SKM-1 treated with dmso at 0.1 percent for 144 hours (cell line): ENCODE measurements at regions not wholly inside any gene's neighbourhood (a gene's known extent, or its start where the extent isn't known, plus 50 kb on each side); places are given as distances from the start of the nearest gene placed in this dataset.
A peak's percentile ranks its signal among the peaks of the same experiment; 100 is the strongest.
"Not testable (repeated sequence)": the region's sequence is repeated elsewhere in the genome, so short reads cannot be mapped to it uniquely, and the experiment has no call there.

Experiments used
- DNase-seq: peaks from one replicate; lab custom pipeline; 2025; ENCODE audit not compliant: unreplicated experiment; lab: John Stamatoyannopoulos, UW

- no peak for DNase-seq
These were observed 57.2 kb downstream of the BMP15 start for GRCh38 chrX:50967736-50968135.

GRCh38 chrX:50968871-50969635 lies 58.5 kb downstream of the BMP15 start:
- DNase-seq, result not testable (repeated sequence)

- no peak for DNase-seq
These were observed 60.9 kb downstream of the BMP15 start for GRCh38 chrX:50971395-50971794.

GRCh38 chrX:50973199-50973598 lies 62.7 kb downstream of the BMP15 start:
- DNase-seq, result peak; percentile 1

GRCh38 chrX:50978920-50979682 lies 68.6 kb downstream of the BMP15 start:
- no peak for DNase-seq

- no peak for DNase-seq
These were observed 69.7 kb downstream of the BMP15 start for GRCh38 chrX:50980251-50980650.

GRCh38 chrX:50988649-50989048 lies 78.1 kb downstream of the BMP15 start:
- no peak for DNase-seq

GRCh38 chrX:50996930-50997329 lies 86.4 kb downstream of the BMP15 start:
- DNase-seq, result no peak

- not testable (repeated sequence) for DNase-seq
These were observed 89.8 kb downstream of the BMP15 start for GRCh38 chrX:51000384-51000783.

GRCh38 chrX:51001733-51002632 lies 91.4 kb downstream of the BMP15 start:
- not testable (repeated sequence) for DNase-seq

GRCh38 chrX:51006064-51006463 lies 95.5 kb downstream of the BMP15 start:
- DNase-seq, result no peak

- DNase-seq, result no peak
These were observed 113.7 kb downstream of the BMP15 start for GRCh38 chrX:51024106-51024696.

- no peak for DNase-seq
These were observed 116.3 kb downstream of the BMP15 start for GRCh38 chrX:51026862-51027261.

GRCh38 chrX:51035746-51036145 lies 125.2 kb downstream of the BMP15 start:
- DNase-seq, result no peak

- no peak for DNase-seq
These were observed 137.4 kb downstream of the BMP15 start for GRCh38 chrX:51047950-51048349.

GRCh38 chrX:51053741-51054140 lies 143.2 kb downstream of the BMP15 start:
- no peak for DNase-seq

- no peak for DNase-seq
These were observed 187.5 kb downstream of the BMP15 start for GRCh38 chrX:51098046-51098445.

- DNase-seq, result not testable (repeated sequence)
These were observed 208.8 kb downstream of the BMP15 start for GRCh38 chrX:51119058-51119926.

- not testable (repeated sequence) for DNase-seq
These were observed 206.9 kb upstream of the NUDT10 start for GRCh38 chrX:51125743-51126142.
